GM23338 (cell line): ENCODE measurements at regions not wholly inside any gene's neighbourhood (a gene's known extent, or its start where the extent isn't known, plus 50 kb on each side); places are given as distances from the start of the nearest gene placed in this dataset.

ENCODE experiments used
- ATAC-seq: fragments of 200-7000 bp; cut with Tn5 transposase; 3 replicates; pipeline ENCODE4 v1.9.1; 2020
- DNase-seq: peaks from one replicate; pipeline ENCODE4 v3.0.0-alpha.2; 2015; ENCODE audit warnings: low spot score
- H2AFZ ChIP-seq: fragments of 200-600 bp; sonication (generic); 2 replicates; pipeline ENCODE4 v1.8.0; 2016; ENCODE audit warnings: antibody characterized with exemption, mild to moderate bottlenecking, moderate library complexity
- H3F3A ChIP-seq: fragments of 200-600 bp; sonication (generic); replicated peaks from 2 replicates; pipeline ENCODE4 v1.8.0; 2017; ENCODE audit warnings: antibody characterized with exemption, mixed run types, low read depth
- H3K27ac ChIP-seq: fragments of 200-600 bp; sonication (generic); 2 replicates; pipeline ENCODE4 v1.6.1; 2016; ENCODE audit warnings: low read depth
- H3K27me3 ChIP-seq: fragments of 200-600 bp; sonication (generic); 2 replicates; pipeline ENCODE4 v1.8.0; 2016; ENCODE audit warnings: mild to moderate bottlenecking, mixed run types, moderate library complexity; ENCODE audit not compliant: insufficient read depth
- H3K36me3 ChIP-seq: fragments of 200-600 bp; sonication (generic); 2 replicates; pipeline ENCODE4 v1.8.0; 2016; ENCODE audit warnings: mild to moderate bottlenecking; ENCODE audit not compliant: insufficient read depth
- H3K4me1 ChIP-seq: fragments of 200-600 bp; sonication (generic); 2 replicates; pipeline ENCODE4 v1.8.0; 2016; ENCODE audit warnings: mild to moderate bottlenecking, moderate library complexity; ENCODE audit not compliant: insufficient read depth
- H3K4me2 ChIP-seq: fragments of 200-600 bp; sonication (generic); 2 replicates; pipeline ENCODE4 v1.7.1; 2017; ENCODE audit warnings: mixed run types
- H3K4me3 ChIP-seq: fragments of 200-600 bp; sonication (generic); 2 replicates; pipeline ENCODE4 v1.6.1; 2016; ENCODE audit warnings: mixed run types
- H3K79me2 ChIP-seq: fragments of 200-600 bp; sonication (generic); replicated peaks from 2 replicates; pipeline ENCODE4 v1.8.0; 2017; ENCODE audit warnings: mild to moderate bottlenecking; ENCODE audit not compliant: insufficient read depth
- H3K9me2 ChIP-seq: fragments of 200-600 bp; sonication (generic); 2 replicates; pipeline ENCODE4 v1.8.0; 2017; ENCODE audit not compliant: insufficient read depth
- H4K20me1 ChIP-seq: fragments of 200-600 bp; sonication (generic); replicated peaks from 2 replicates; pipeline ENCODE4 v1.8.0; 2017; ENCODE audit warnings: mild to moderate bottlenecking; ENCODE audit not compliant: insufficient read depth
- H3K27ac Mint-ChIP-seq: 2 replicates; pipeline ENCODE4 v1.8.0; 2020; ENCODE audit warnings: inconsistent platforms, mild to moderate bottlenecking, moderate library complexity, mixed read lengths
- H3K27me3 Mint-ChIP-seq: 3 replicates; pipeline ENCODE4 v1.8.0; 2022; ENCODE audit warnings: low read depth, mild to moderate bottlenecking, moderate library complexity, mixed read lengths, inconsistent platforms; ENCODE audit not compliant: insufficient read depth, poor library complexity
- H3K36me3 Mint-ChIP-seq: 3 replicates; pipeline ENCODE4 v1.8.0; 2021; ENCODE audit warnings: low read depth, mild to moderate bottlenecking, inconsistent platforms, moderate library complexity, mixed read lengths
- H3K4me1 Mint-ChIP-seq: 3 replicates; pipeline ENCODE4 v1.8.0; 2020; ENCODE audit warnings: mild to moderate bottlenecking, inconsistent platforms, mixed read lengths
- H3K4me3 Mint-ChIP-seq: 3 replicates; pipeline ENCODE4 v1.8.0; 2021; ENCODE audit warnings: moderate library complexity, mild to moderate bottlenecking, inconsistent platforms, mixed read lengths
- H3K9me3 Mint-ChIP-seq: 3 replicates; pipeline ENCODE4 v1.8.0; 2020; ENCODE audit warnings: moderate library complexity, mild to moderate bottlenecking, inconsistent platforms, mixed read lengths
- CREB1 ChIP-seq: fragments of 250-450 bp; sonication (Bioruptor Pico); IDR thresholded peaks from 2 replicates; pipeline ENCODE4 v1.5.0; 2020; ENCODE audit warnings: low read depth, mild to moderate bottlenecking, moderate library complexity
- EZH2 ChIP-seq: fragments of 200-600 bp; sonication (generic); IDR thresholded peaks from one replicate; pipeline ENCODE4 v1.8.0; 2017; ENCODE audit warnings: antibody characterized with exemption, mild to moderate bottlenecking, low read depth; ENCODE audit not compliant: unreplicated experiment
- EZH2phosphoT487 ChIP-seq: fragments of 200-600 bp; sonication (generic); IDR thresholded peaks from one replicate; pipeline ENCODE4 v1.8.1; 2018; ENCODE audit warnings: antibody characterized with exemption; ENCODE audit not compliant: unreplicated experiment
- JUNB ChIP-seq: IDR thresholded peaks from one replicate; pipeline ENCODE4 v1.6.1; 2016; ENCODE audit warnings: antibody characterized with exemption; ENCODE audit not compliant: unreplicated experiment
- NANOG ChIP-seq: IDR thresholded peaks from 2 replicates; pipeline ENCODE4 v1.6.1; 2016; ENCODE audit warnings: antibody characterized with exemption, borderline replicate concordance
- POLR2AphosphoS5 ChIP-seq: IDR thresholded peaks from 2 replicates; pipeline ENCODE4 v1.6.1; 2016; ENCODE audit warnings: antibody characterized with exemption, low read depth
- STAT1 ChIP-seq: IDR thresholded peaks from one replicate; pipeline ENCODE4 v1.6.1; 2016; ENCODE audit warnings: antibody characterized with exemption; ENCODE audit not compliant: unreplicated experiment
- ZNF114 ChIP-seq: fragments of 250-450 bp; sonication (Bioruptor Pico); IDR thresholded peaks from 2 replicates; pipeline ENCODE4 v1.5.0; 2020; ENCODE audit warnings: mild to moderate bottlenecking, moderate library complexity
- ZNF331 ChIP-seq: fragments of 250-450 bp; sonication (Bioruptor Pico); IDR thresholded peaks from 2 replicates; pipeline ENCODE4 v1.5.0; 2020; ENCODE audit warnings: low read depth, mild to moderate bottlenecking, moderate library complexity
- TF ChIP-seq, protein P1 (sequence below), 2 experiments: fragments of 200-600 bp in 1 of 2; sonication (generic) in 1 of 2; conservative IDR thresholded peaks; 2 replicates each; pipeline versions ENCODE4 v1.5.1 to v1.6.1; 2016 to 2017; ENCODE audit warnings: antibody characterized with exemption in 2 of 2, low read depth in 2 of 2, mild to moderate bottlenecking in 2 of 2, moderate library complexity in 1 of 2
- TF ChIP-seq, protein P2 (sequence below): IDR thresholded peaks from 2 replicates; pipeline ENCODE4 v1.6.1; 2016; ENCODE audit warnings: antibody characterized with exemption
- TF ChIP-seq, protein P3 (sequence below): IDR thresholded peaks from one replicate; pipeline ENCODE4 v1.6.1; 2018; ENCODE audit warnings: antibody characterized with exemption; ENCODE audit not compliant: unreplicated experiment

DNA sequence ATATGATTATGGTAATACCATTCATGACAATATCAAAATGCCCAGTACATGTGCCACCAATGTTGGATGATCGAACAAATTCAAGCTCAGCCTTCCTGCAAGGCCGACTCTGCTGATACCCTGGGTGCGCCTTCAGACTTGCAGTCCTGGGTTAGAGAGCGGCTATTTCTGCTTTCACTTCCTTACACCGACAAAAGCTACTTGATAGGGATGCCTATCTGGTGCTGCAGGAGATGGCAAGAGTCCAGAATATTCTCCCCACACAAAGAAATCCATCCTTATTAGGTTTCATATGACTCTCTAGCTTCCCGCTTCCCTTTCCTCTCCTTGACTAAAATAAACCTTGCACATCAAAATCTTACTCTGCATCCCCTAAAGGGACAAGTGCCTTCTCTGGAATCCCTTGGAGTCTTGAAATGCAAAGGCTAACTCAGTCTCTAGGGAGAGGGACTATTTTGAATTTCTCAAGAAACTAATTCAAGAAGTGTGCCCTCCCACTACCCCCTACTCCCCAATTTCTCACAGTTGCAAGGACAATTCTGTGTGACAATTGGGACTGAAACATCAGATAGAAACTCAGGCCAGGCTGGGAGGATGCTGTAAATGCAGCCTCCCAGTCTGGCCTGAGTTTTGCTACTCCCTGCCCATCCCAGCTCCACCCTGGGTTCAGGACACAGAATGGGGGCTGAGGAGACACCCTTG, 103.1 kb upstream of the USP24 start (continued):
- TF ChIP-seq, protein P1, sequence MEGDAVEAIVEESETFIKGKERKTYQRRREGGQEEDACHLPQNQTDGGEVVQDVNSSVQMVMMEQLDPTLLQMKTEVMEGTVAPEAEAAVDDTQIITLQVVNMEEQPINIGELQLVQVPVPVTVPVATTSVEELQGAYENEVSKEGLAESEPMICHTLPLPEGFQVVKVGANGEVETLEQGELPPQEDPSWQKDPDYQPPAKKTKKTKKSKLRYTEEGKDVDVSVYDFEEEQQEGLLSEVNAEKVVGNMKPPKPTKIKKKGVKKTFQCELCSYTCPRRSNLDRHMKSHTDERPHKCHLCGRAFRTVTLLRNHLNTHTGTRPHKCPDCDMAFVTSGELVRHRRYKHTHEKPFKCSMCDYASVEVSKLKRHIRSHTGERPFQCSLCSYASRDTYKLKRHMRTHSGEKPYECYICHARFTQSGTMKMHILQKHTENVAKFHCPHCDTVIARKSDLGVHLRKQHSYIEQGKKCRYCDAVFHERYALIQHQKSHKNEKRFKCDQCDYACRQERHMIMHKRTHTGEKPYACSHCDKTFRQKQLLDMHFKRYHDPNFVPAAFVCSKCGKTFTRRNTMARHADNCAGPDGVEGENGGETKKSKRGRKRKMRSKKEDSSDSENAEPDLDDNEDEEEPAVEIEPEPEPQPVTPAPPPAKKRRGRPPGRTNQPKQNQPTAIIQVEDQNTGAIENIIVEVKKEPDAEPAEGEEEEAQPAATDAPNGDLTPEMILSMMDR (conservative IDR thresholded peaks at IDR 0.05; ENCODE audit: low read depth in 2 of 2): no peak

DNA sequence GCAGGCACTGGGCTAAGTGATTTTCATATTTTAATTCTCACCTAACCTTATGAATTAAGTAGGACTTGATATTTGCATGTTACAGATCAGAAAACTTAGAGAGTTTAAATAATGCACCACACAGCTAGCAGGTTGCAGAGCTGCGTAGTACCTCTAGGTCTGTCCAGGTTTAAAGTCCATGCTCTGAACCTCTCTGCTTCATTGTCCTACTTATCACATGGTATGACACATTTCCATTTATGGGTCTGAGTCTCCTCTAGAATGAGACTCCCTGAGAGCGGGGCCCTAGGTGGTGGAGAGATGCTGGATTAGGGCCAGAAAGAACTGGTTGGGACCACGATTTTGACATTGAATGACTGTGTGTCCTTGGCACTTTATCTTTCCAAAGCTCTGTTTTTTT, 102.5 kb upstream of the USP24 start:
- Histone ChIP-seq H3K4me2 (no peak overlapping the region), H2AFZ (no peak overlapping the region; the same call in 1 of the 2 replicates), H4K20me1 (no peaks in the 10 kb centered on the region), H3K79me2 (no peaks in the 10 kb centered on the region), H3K27me3 (no peaks in the 10 kb centered on the region), H3K9me2 (peaks cover 2% of the 10 kb centered on the region; the same call in 1 of the 2 replicates), H3K36me3 (no peaks in the 10 kb centered on the region), H3K4me3 (no peak overlapping the region), H3K4me1 (peaks cover 3% of the 10 kb centered on the region; the same call in 1 of the 2 replicates), H3F3A (no peaks in the 10 kb centered on the region), H3K27ac (no peak overlapping the region)
- H3K36me3 Mint-ChIP-seq: no peaks in the 10 kb centered on the region
- H3K27ac Mint-ChIP-seq: no peak overlapping the region
- H3K27me3 Mint-ChIP-seq: peaks cover 2% of the 10 kb centered on the region
- no peak overlapping the region for H3K4me3 Mint-ChIP-seq
- ATAC-seq (no peak), DNase-seq (no peak)
- no peaks in the 10 kb centered on the region for H3K9me3 Mint-ChIP-seq
- H3K4me1 Mint-ChIP-seq: peaks cover 3% of the 10 kb centered on the region; the same call in 1 of the 3 replicates
- TF ChIP-seq EZH2 (no peak), POLR2AphosphoS5 (no peak), EZH2phosphoT487 (no peak), CREB1 (no peak), ZNF331 (CRISPR knock-in tag) (no peak), ZNF114 (CRISPR knock-in tag) (no peak), NANOG (no peak), STAT1 (no peak), JUNB (no peak)
- TF ChIP-seq, protein P1 (conservative IDR thresholded peaks at IDR 0.05; ENCODE audit: low read depth in 2 of 2): no peak
- TF ChIP-seq, protein P2, sequence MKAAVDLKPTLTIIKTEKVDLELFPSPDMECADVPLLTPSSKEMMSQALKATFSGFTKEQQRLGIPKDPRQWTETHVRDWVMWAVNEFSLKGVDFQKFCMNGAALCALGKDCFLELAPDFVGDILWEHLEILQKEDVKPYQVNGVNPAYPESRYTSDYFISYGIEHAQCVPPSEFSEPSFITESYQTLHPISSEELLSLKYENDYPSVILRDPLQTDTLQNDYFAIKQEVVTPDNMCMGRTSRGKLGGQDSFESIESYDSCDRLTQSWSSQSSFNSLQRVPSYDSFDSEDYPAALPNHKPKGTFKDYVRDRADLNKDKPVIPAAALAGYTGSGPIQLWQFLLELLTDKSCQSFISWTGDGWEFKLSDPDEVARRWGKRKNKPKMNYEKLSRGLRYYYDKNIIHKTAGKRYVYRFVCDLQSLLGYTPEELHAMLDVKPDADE: no peak
- TF ChIP-seq, protein P3, sequence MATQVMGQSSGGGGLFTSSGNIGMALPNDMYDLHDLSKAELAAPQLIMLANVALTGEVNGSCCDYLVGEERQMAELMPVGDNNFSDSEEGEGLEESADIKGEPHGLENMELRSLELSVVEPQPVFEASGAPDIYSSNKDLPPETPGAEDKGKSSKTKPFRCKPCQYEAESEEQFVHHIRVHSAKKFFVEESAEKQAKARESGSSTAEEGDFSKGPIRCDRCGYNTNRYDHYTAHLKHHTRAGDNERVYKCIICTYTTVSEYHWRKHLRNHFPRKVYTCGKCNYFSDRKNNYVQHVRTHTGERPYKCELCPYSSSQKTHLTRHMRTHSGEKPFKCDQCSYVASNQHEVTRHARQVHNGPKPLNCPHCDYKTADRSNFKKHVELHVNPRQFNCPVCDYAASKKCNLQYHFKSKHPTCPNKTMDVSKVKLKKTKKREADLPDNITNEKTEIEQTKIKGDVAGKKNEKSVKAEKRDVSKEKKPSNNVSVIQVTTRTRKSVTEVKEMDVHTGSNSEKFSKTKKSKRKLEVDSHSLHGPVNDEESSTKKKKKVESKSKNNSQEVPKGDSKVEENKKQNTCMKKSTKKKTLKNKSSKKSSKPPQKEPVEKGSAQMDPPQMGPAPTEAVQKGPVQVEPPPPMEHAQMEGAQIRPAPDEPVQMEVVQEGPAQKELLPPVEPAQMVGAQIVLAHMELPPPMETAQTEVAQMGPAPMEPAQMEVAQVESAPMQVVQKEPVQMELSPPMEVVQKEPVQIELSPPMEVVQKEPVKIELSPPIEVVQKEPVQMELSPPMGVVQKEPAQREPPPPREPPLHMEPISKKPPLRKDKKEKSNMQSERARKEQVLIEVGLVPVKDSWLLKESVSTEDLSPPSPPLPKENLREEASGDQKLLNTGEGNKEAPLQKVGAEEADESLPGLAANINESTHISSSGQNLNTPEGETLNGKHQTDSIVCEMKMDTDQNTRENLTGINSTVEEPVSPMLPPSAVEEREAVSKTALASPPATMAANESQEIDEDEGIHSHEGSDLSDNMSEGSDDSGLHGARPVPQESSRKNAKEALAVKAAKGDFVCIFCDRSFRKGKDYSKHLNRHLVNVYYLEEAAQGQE: no peak
